ENCODE measurements at regions not wholly inside any gene's neighbourhood (a gene's known extent, or its start where the extent isn't known, plus 50 kb on each side); places are given as distances from the start of the nearest gene placed in this dataset.

DNA sequence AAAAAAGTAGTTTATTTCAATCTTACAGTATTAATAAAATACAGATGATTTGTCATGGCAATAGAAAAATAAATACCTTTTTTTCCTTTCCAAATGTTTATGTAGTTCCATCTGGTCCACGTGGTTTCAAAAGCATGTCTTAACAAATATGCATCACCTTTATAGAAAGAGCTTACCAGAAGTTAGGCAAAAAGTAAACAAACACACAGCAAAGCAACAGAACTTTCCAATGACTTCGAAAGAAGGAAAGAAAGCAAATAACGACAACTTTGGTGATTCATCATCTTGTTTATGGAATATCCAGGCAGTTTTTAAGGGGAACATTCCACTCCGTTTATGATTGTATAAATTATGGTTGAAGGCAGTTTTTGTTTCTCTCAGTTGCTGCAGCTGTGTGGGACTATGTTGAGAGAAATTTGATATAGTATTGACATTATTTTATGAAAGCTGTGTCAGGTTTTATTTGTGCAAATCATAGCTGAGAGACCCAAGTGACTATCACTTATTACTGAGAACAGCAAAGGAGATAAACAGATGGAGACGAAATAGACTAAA is 203.1 kb downstream of the CDC14C start:
- WGBS, 2 donors, result 35 to 41% methylated on average over 5 of the region's 5 CpGs
- no peaks in the 10 kb centered on the region for H3K9me3 ChIP-seq (ENCODE audit: control insufficient read depth in 2 of 2, insufficient read depth in 1 of 2, low read depth in 1 of 2, low read length in 1 of 2)
- H3K4me3 ChIP-seq (ENCODE audit: low read depth in 1 of 2, low read length in 2 of 2), result no peak overlapping the region
- no peak overlapping the region for H3K27ac ChIP-seq (ENCODE audit: low read depth in 2 of 2, low read length in 1 of 2)
- H3K27me3 ChIP-seq (ENCODE audit: control insufficient read depth in 1 of 2, insufficient read depth in 2 of 2, low read length in 2 of 2), result no peaks in the 10 kb centered on the region
- H3K4me1 ChIP-seq (ENCODE audit: control insufficient read depth in 2 of 2, insufficient read depth in 2 of 2, low read length in 1 of 2), result no peaks in the 10 kb centered on the region
- H3K36me3 ChIP-seq (ENCODE audit: control insufficient read depth in 2 of 2, insufficient read depth in 2 of 2, low read length in 1 of 2), result no peaks in the 10 kb centered on the region

DNA sequence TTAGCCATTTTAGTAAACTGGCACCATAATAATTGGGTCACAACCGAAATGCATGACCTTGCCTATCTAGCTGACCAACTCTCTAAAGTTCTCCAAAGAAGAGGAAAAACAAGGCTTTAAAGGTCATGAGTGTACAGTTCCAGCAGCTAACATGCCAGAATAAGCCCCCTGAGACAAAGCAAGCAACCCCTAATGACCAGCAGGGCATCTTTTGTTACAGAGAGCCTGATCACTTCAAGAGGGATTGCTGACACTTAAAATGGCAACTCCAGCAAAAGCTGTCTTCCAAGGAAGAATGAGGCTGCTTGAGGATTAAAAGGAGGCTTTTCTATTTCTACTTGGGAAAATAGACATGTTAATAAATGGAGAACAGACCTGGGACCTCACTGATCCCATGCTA is 213.6 kb downstream of the CDC14C start:
- Histone ChIP-seq H3K4me3 (ENCODE audit: low read depth in 1 of 2, low read length in 2 of 2) (no peak overlapping the region), H3K36me3 (ENCODE audit: control insufficient read depth in 2 of 2, insufficient read depth in 2 of 2, low read length in 1 of 2) (no peaks in the 10 kb centered on the region), H3K27me3 (ENCODE audit: control insufficient read depth in 1 of 2, insufficient read depth in 2 of 2, low read length in 2 of 2) (no peaks in the 10 kb centered on the region), H3K27ac (ENCODE audit: low read depth in 2 of 2, low read length in 1 of 2) (no peak overlapping the region), H3K4me1 (ENCODE audit: control insufficient read depth in 2 of 2, insufficient read depth in 2 of 2, low read length in 1 of 2) (no peaks in the 10 kb centered on the region), H3K9me3 (ENCODE audit: control insufficient read depth in 2 of 2, insufficient read depth in 1 of 2, low read depth in 1 of 2, low read length in 1 of 2) (no peaks in the 10 kb centered on the region)
- WGBS, 2 donors, result 76 to 89% methylated on average over 1 of the region's 1 CpG

DNA sequence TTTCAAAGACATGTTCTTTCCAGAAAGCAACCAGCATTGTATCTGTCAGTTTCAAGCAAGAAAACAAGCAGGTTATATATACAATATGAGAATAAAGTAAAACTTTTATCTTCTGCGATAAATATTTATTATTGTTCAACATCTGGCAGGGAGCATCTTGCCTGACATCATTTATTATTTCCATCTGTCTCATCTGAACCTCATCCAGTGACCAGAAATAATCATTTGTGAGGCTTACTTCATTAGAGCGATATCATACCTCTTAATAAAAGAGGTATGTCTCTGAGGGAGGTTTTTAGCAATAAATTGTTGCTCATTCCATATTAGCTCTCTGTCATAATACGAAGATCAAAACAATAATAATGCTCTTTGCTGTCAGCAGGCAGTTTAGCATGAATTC is 226.1 kb downstream of the CDC14C start:
- no peak overlapping the region for H3K27ac ChIP-seq (ENCODE audit: low read depth in 2 of 2, low read length in 1 of 2)
- 68 to 73% methylated on average over 3 of the region's 3 CpGs for WGBS, 2 donors
- H3K4me3 ChIP-seq (ENCODE audit: low read depth in 1 of 2, low read length in 2 of 2), result no peak overlapping the region
- no peaks in the 10 kb centered on the region for H3K36me3 ChIP-seq (ENCODE audit: control insufficient read depth in 2 of 2, insufficient read depth in 2 of 2, low read length in 1 of 2)
- H3K9me3 ChIP-seq (ENCODE audit: control insufficient read depth in 2 of 2, insufficient read depth in 1 of 2, low read depth in 1 of 2, low read length in 1 of 2), result no peaks in the 10 kb centered on the region
- no peaks in the 10 kb centered on the region for H3K27me3 ChIP-seq (ENCODE audit: control insufficient read depth in 1 of 2, insufficient read depth in 2 of 2, low read length in 2 of 2)
- no peaks in the 10 kb centered on the region for H3K4me1 ChIP-seq (ENCODE audit: control insufficient read depth in 2 of 2, insufficient read depth in 2 of 2, low read length in 1 of 2)

DNA sequence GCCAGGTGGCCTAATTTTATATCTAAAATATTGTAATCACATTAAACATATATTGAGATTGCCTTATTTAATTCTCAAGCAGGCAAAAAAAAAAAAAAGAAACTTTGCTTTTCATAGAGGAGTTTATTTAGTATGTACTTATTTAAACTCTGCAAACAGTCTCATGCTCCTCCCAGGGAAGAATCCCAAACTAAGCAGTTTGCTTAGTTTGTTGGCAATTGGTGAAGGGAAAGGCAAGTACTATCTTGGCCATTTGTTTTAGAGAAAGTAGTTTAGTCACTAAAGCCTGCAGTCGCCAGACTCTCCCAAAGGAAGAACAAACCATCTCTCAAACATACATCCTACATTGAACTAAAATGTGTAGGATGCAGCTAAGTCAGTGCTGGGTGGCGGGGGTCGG is 226.8 kb downstream of the CDC14C start:
- 74% methylated on average over 3 of the region's 3 CpGs for WGBS, 2 donors
- H3K4me1 ChIP-seq (ENCODE audit: control insufficient read depth in 2 of 2, insufficient read depth in 2 of 2, low read length in 1 of 2), result no peaks in the 10 kb centered on the region
- no peak overlapping the region for H3K27ac ChIP-seq (ENCODE audit: low read depth in 2 of 2, low read length in 1 of 2)
- no peaks in the 10 kb centered on the region for H3K9me3 ChIP-seq (ENCODE audit: control insufficient read depth in 2 of 2, insufficient read depth in 1 of 2, low read depth in 1 of 2, low read length in 1 of 2)
- no peaks in the 10 kb centered on the region for H3K27me3 ChIP-seq (ENCODE audit: control insufficient read depth in 1 of 2, insufficient read depth in 2 of 2, low read length in 2 of 2)
- no peak overlapping the region for H3K4me3 ChIP-seq (ENCODE audit: low read depth in 1 of 2, low read length in 2 of 2)
- no peaks in the 10 kb centered on the region for H3K36me3 ChIP-seq (ENCODE audit: control insufficient read depth in 2 of 2, insufficient read depth in 2 of 2, low read length in 1 of 2)

DNA sequence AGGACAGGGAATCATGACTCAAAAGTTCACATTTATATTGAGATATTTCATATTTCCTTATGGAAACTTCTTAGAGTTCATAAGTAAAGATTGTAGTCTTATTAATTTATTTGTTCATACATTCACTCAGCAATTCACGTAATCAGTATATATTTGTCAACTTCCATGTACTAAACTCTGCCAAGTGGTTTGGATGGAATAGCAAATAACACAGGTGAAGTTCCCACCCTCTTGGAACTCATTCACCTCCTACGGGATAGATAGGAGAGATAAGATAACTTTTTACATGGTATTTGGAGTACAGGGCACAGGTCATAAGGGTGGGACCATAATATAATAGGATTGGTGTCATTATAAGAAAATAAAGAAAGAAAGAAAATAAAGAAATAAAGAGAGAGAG is 234.0 kb downstream of the CDC14C start:
- Histone ChIP-seq H3K4me1 (ENCODE audit: control insufficient read depth in 2 of 2, insufficient read depth in 2 of 2, low read length in 1 of 2) (no peaks in the 10 kb centered on the region), H3K9me3 (ENCODE audit: control insufficient read depth in 2 of 2, insufficient read depth in 1 of 2, low read depth in 1 of 2, low read length in 1 of 2) (no peaks in the 10 kb centered on the region), H3K27ac (ENCODE audit: low read depth in 2 of 2, low read length in 1 of 2) (no peak overlapping the region), H3K4me3 (ENCODE audit: low read depth in 1 of 2, low read length in 2 of 2) (no peak overlapping the region), H3K36me3 (ENCODE audit: control insufficient read depth in 2 of 2, insufficient read depth in 2 of 2, low read length in 1 of 2) (no peaks in the 10 kb centered on the region), H3K27me3 (ENCODE audit: control insufficient read depth in 1 of 2, insufficient read depth in 2 of 2, low read length in 2 of 2) (no peaks in the 10 kb centered on the region)
- 62 to 75% methylated on average over 2 of the region's 2 CpGs for WGBS, 2 donors

DNA sequence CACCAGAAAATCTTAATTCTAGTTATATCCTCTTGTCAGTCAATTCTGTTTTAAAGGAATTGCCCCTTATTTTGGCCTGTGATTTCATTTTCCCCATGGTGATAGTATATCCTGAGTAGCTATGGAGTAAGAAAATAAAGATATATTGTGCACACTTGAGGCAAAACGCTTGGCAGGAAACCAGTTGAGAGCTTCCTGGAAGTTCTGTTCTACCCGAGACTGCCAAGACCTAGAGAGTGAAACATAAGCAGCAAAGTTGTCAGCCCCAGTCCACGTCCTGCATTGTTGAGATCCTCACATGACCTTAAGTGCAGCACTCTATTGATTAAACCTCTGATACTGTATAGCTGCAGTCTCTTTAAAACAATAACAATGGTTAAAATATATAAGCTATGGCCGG is 235.2 kb downstream of the CDC14C start:
- 61 to 68% methylated on average over 4 of the region's 4 CpGs for WGBS, 2 donors

DNA sequence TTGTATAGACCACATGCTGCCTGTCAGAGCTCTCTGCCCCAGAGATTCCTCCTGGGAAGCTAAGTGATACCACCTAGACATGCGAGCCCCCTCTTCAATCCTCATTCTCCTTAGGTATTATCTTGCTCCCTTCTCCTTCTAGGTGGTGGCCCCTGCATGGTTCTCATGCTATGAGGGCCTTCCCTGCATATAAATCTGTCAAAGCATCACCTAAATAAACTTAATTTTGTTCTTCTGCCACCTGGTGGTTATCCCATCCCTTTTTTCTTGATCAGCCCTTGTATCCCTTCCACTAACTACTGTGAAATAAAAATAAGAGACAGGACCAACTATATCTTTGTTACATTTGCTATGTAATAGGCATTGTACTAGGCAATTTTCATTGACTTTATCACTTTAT is 242.1 kb downstream of the CDC14C start:
- H3K9me3 ChIP-seq (ENCODE audit: control insufficient read depth in 2 of 2, insufficient read depth in 1 of 2, low read depth in 1 of 2, low read length in 1 of 2), result no peaks in the 10 kb centered on the region
- 85 to 88% methylated on average over 1 of the region's 1 CpG for WGBS, 2 donors
- H3K36me3 ChIP-seq (ENCODE audit: control insufficient read depth in 2 of 2, insufficient read depth in 2 of 2, low read length in 1 of 2), result no peaks in the 10 kb centered on the region
- H3K27ac ChIP-seq (ENCODE audit: low read depth in 2 of 2, low read length in 1 of 2), result no peak overlapping the region
- H3K4me3 ChIP-seq (ENCODE audit: low read depth in 1 of 2, low read length in 2 of 2), result no peak overlapping the region
- peaks cover 0 to 2% of the 10 kb centered on the region in 2 donors for H3K27me3 ChIP-seq (ENCODE audit: control insufficient read depth in 1 of 2, insufficient read depth in 2 of 2, low read length in 2 of 2)
- no peaks in the 10 kb centered on the region for H3K4me1 ChIP-seq (ENCODE audit: control insufficient read depth in 2 of 2, insufficient read depth in 2 of 2, low read length in 1 of 2)

More for the DNA sequence above, 235.2 kb downstream of the CDC14C start:
- Histone ChIP-seq H3K27ac (ENCODE audit: low read depth in 2 of 2, low read length in 1 of 2) (no peak overlapping the region), H3K4me1 (ENCODE audit: control insufficient read depth in 2 of 2, insufficient read depth in 2 of 2, low read length in 1 of 2) (no peaks in the 10 kb centered on the region), H3K4me3 (ENCODE audit: low read depth in 1 of 2, low read length in 2 of 2) (no peak overlapping the region), H3K27me3 (ENCODE audit: control insufficient read depth in 1 of 2, insufficient read depth in 2 of 2, low read length in 2 of 2) (no peaks in the 10 kb centered on the region), H3K9me3 (ENCODE audit: control insufficient read depth in 2 of 2, insufficient read depth in 1 of 2, low read depth in 1 of 2, low read length in 1 of 2) (no peaks in the 10 kb centered on the region), H3K36me3 (ENCODE audit: control insufficient read depth in 2 of 2, insufficient read depth in 2 of 2, low read length in 1 of 2) (no peaks in the 10 kb centered on the region)

DNA sequence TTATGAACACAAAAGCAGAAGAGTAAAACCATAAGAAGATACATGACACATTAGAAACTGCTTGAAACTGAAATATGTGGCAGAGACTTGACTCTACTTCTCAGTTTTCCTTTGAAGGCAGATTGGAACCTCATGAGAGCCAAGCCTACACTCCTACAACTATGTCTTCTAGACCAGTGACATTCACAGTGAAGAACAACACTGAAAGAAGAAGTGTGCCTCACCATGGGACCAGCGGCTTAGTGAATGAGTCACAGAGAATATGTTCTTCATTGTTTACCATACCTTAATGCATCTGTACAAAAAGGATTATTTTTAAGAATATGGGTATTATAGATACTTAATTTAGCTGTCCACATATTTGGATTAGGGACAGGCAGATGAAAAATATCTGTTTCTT is 248.3 kb downstream of the CDC14C start:
- H3K27ac ChIP-seq (ENCODE audit: low read depth in 2 of 2, low read length in 1 of 2), result no peak overlapping the region
- H3K4me1 ChIP-seq (ENCODE audit: control insufficient read depth in 2 of 2, insufficient read depth in 2 of 2, low read length in 1 of 2), result no peaks in the 10 kb centered on the region
- no peaks in the 10 kb centered on the region for H3K9me3 ChIP-seq (ENCODE audit: control insufficient read depth in 2 of 2, insufficient read depth in 1 of 2, low read depth in 1 of 2, low read length in 1 of 2)
- WGBS, 2 donors, result 39 to 48% methylated on average over 1 of the region's 1 CpG
- H3K36me3 ChIP-seq (ENCODE audit: control insufficient read depth in 2 of 2, insufficient read depth in 2 of 2, low read length in 1 of 2), result no peaks in the 10 kb centered on the region
- H3K4me3 ChIP-seq (ENCODE audit: low read depth in 1 of 2, low read length in 2 of 2), result no peak overlapping the region
- H3K27me3 ChIP-seq (ENCODE audit: control insufficient read depth in 1 of 2, insufficient read depth in 2 of 2, low read length in 2 of 2), result peaks cover 0 to 1% of the 10 kb centered on the region in 2 donors

DNA sequence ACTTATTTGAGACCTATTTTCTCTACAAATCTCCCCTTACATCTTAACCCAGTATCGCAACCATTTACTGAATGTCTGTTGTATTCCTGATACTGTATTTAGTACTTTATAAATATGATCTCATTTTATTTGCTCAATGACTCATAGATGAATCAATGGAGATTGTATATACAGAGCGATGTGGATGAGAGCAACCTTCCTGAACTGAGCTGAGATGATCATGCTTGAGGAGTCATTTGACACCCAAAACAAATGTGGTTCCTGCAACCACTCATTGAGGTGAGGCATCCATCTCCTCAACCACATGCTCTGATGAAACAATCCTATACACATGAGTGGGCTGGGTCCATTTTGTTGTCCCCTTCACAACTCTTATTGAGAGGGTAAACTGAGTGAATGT is 250.0 kb downstream of the CDC14C start:
- Histone ChIP-seq H3K27me3 (ENCODE audit: control insufficient read depth in 1 of 2, insufficient read depth in 2 of 2, low read length in 2 of 2) (no peaks in the 10 kb centered on the region), H3K36me3 (ENCODE audit: control insufficient read depth in 2 of 2, insufficient read depth in 2 of 2, low read length in 1 of 2) (no peaks in the 10 kb centered on the region), H3K27ac (ENCODE audit: low read depth in 2 of 2, low read length in 1 of 2) (no peak overlapping the region), H3K9me3 (ENCODE audit: control insufficient read depth in 2 of 2, insufficient read depth in 1 of 2, low read depth in 1 of 2, low read length in 1 of 2) (no peaks in the 10 kb centered on the region), H3K4me1 (ENCODE audit: control insufficient read depth in 2 of 2, insufficient read depth in 2 of 2, low read length in 1 of 2) (no peaks in the 10 kb centered on the region), H3K4me3 (ENCODE audit: low read depth in 1 of 2, low read length in 2 of 2) (no peak overlapping the region)
- 59 to 79% methylated on average over 2 of the region's 2 CpGs for WGBS, 2 donors

DNA sequence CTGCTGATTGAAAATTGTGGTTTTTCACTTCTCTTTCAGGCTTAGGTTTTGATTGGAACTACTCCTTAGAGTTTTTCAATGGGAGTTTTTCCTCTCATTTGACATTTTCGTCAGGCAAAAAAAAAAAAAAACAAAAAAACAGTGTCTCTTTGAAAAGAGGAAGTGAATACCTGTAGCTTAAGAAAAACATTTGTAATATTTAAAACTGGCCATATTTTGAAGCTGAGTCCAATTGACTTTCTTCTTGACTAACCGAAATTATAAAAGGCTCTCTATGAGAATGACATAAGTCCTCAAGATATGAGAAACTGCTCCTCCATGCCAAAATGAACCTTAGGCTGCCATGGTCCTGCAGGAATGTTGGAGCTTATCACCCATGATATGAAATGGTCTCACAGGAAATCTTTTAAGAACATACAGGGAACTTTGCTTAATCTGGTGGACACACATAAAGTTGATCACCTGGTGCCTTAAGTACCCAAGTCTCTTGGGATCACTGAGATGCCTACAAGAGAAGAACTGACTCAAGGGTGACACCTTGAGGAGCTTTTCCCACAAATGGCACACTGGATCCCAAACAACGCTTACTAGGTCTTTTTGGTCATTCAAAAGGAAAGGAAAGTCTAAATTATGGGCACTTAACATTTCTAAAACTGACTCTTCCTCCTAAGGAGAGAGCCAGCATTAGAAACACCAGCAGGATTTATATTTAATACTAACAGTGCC is 263.4 kb downstream of the CDC14C start:
- H3K4me3 ChIP-seq (ENCODE audit: low read depth in 1 of 2, low read length in 2 of 2), result no peak overlapping the region
- 78 to 87% methylated on average over 3 of the region's 3 CpGs for WGBS, 2 donors
- no peaks in the 10 kb centered on the region for H3K4me1 ChIP-seq (ENCODE audit: control insufficient read depth in 2 of 2, insufficient read depth in 2 of 2, low read length in 1 of 2)
- no peak overlapping the region for H3K27ac ChIP-seq (ENCODE audit: low read depth in 2 of 2, low read length in 1 of 2)
- H3K9me3 ChIP-seq (ENCODE audit: control insufficient read depth in 2 of 2, insufficient read depth in 1 of 2, low read depth in 1 of 2, low read length in 1 of 2), result no peaks in the 10 kb centered on the region
- no peaks in the 10 kb centered on the region for H3K27me3 ChIP-seq (ENCODE audit: control insufficient read depth in 1 of 2, insufficient read depth in 2 of 2, low read length in 2 of 2)
- no peaks in the 10 kb centered on the region for H3K36me3 ChIP-seq (ENCODE audit: control insufficient read depth in 2 of 2, insufficient read depth in 2 of 2, low read length in 1 of 2)

All from esophagus (tissue), 2 donors.